Nephron progenitor cell (in vitro differentiated cells): ENCODE measurements at regions not wholly inside any gene's neighbourhood (a gene's known extent, or its start where the extent isn't known, plus 50 kb on each side); places are given as distances from the start of the nearest gene placed in this dataset.

Experiments
- DNase-seq: peaks from one replicate; pipeline ENCODE4 v3.0.0; 2021
- H3K27ac Mint-ChIP-seq: 2 replicates; pipeline ENCODE4 v1.8.0; 2021; ENCODE audit warnings: mild to moderate bottlenecking, moderate library complexity, mixed read lengths
- H3K27me3 Mint-ChIP-seq: 2 replicates; pipeline ENCODE4 v1.8.0; 2021; ENCODE audit warnings: mild to moderate bottlenecking, low read depth, mixed read lengths; ENCODE audit not compliant: poor library complexity
- H3K36me3 Mint-ChIP-seq: 2 replicates; pipeline ENCODE4 v1.8.0; 2021; ENCODE audit warnings: low read depth, mixed read lengths
- H3K4me1 Mint-ChIP-seq: 2 replicates; pipeline ENCODE4 v1.8.0; 2021; ENCODE audit warnings: mixed read lengths
- H3K4me3 Mint-ChIP-seq: 2 replicates; pipeline ENCODE4 v1.8.0; 2021; ENCODE audit warnings: mild to moderate bottlenecking, moderate library complexity, mixed read lengths
- H3K9me3 Mint-ChIP-seq: 2 replicates; pipeline ENCODE4 v1.8.0; 2021; ENCODE audit warnings: mild to moderate bottlenecking, moderate library complexity, mixed read lengths
- TF ChIP-seq, protein P1 (sequence below): fragments of 200-600 bp; sonication (generic); IDR thresholded peaks from 2 replicates; pipeline ENCODE4 v1.5.0; 2021; ENCODE audit warnings: antibody characterized with exemption

DNA sequence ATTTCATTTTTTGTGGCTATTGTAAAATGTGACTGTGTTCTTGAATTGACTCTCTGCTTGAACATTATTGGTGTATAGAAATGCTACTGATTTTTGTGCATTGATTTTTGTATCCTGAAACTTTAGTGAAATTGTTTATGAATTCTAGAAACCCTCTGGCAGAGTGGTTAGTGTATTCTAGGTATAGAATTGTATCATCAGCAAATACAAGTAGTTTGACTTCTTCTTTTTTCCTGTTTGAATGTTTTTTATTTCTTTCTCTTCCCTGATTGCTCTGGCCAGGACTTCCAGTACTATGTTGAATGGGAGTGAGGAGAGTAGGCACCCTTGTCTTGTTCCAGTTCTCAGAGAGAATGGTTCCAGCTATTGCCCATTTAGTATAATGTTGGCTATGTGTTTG, 88.8 kb upstream of the HMHB1 start:
- Mint-ChIP-seq H3K27ac (no peak overlapping the region), H3K9me3 (peaks cover 35% of the 10 kb centered on the region), H3K4me1 (no peaks in the 10 kb centered on the region), H3K27me3 (peaks cover 4% of the 10 kb centered on the region), H3K4me3 (no peak overlapping the region), H3K36me3 (peaks cover 13% of the 10 kb centered on the region)
- TF ChIP-seq, protein P1, sequence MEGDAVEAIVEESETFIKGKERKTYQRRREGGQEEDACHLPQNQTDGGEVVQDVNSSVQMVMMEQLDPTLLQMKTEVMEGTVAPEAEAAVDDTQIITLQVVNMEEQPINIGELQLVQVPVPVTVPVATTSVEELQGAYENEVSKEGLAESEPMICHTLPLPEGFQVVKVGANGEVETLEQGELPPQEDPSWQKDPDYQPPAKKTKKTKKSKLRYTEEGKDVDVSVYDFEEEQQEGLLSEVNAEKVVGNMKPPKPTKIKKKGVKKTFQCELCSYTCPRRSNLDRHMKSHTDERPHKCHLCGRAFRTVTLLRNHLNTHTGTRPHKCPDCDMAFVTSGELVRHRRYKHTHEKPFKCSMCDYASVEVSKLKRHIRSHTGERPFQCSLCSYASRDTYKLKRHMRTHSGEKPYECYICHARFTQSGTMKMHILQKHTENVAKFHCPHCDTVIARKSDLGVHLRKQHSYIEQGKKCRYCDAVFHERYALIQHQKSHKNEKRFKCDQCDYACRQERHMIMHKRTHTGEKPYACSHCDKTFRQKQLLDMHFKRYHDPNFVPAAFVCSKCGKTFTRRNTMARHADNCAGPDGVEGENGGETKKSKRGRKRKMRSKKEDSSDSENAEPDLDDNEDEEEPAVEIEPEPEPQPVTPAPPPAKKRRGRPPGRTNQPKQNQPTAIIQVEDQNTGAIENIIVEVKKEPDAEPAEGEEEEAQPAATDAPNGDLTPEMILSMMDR, result no peak
- DNase-seq, result no peak

DNA sequence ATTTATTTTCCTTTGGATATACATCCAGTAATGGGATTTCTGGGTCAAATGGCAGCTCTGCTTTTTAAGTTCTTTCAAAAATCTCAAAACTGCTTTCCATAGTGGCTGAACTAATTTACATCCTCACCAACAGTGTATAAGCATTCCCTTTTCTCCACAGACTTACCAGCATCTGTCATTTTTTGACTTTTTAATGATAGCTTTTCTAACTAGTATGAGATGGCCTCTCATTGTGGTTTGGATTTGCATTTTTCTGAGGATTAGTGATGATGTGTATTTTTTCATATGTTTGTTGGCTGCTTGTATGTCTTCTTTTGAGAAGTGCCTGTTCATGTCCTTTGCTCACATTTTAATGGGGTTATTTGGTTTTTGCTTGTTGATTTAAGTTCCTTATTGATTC, 90.0 kb upstream of the HMHB1 start:
- Mint-ChIP-seq H3K9me3 (peaks cover 35% of the 10 kb centered on the region), H3K27me3 (peaks cover 4% of the 10 kb centered on the region), H3K27ac (no peak overlapping the region), H3K36me3 (peaks cover 13% of the 10 kb centered on the region), H3K4me1 (no peaks in the 10 kb centered on the region), H3K4me3 (no peak overlapping the region)
- no peak for DNase-seq
- TF ChIP-seq, protein P1, result no peak

DNA sequence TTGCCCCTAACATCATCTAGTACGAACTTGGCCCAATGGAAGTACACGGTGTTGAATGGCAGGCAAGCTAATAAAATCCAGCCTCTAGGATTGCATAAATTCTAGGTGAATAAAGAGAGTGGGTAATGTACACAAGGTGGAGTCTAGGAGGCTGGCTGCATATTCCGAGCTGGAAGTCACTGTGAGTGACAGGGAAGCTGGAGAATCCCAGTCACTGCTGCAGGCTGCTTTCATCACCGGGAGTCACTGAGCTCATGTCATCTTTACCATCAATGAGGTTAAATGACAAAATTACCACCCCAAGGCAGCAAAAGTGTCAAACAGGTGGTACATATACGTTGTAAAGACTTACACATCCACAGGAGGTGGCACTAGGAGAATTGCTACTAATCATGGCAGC, 91.3 kb upstream of the HMHB1 start:
- Mint-ChIP-seq H3K27me3 (peaks cover 4% of the 10 kb centered on the region), H3K36me3 (peaks cover 11% of the 10 kb centered on the region), H3K9me3 (peaks cover 26% of the 10 kb centered on the region), H3K4me3 (no peak overlapping the region), H3K27ac (no peak overlapping the region), H3K4me1 (no peaks in the 10 kb centered on the region)
- TF ChIP-seq, protein P1, result no peak
- DNase-seq, result no peak

DNA sequence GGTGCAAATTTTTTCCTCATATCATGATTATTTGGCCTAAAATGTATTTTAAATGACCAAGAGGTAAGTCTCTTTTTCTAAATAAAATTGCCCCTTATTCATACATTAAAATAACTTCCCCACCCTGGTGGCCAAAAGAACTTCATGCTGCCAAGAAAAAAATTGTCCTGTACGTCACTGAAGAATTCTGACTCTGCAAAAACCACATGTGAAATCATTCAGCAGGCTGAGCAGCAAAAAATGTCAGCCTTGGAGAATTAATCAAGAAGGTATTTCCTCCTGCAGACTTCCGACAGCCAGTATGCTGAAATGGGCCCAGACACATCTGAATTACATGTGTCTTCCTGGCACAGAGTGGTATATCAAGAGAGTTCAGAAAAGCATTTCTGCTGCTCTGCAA, 94.6 kb upstream of the HMHB1 start:
- Mint-ChIP-seq H3K27ac (no peak overlapping the region), H3K36me3 (no peaks in the 10 kb centered on the region)

DNA sequence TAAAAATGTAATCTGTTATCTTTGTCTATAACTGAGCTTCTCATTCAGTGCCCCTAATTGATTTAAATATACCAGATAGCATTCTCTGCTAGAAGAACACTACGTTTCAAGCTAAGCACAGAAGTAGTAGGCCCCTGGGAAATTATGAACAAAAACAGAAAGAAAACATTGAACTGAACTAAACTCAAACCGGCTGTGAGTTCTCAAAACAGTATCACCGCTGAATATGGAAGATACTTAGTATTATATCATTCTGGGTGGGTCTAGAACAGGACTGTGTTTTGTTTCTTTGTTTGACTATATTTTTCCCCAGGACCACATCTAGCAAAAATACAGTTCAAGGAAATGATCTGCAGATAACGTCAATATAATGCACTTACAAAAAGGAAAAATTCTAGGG, 95.1 kb upstream of the HMHB1 start:
- no peak overlapping the region for H3K27ac Mint-ChIP-seq
- H3K27me3 Mint-ChIP-seq, result peaks cover 4% of the 10 kb centered on the region
- no peak overlapping the region for H3K4me3 Mint-ChIP-seq
- TF ChIP-seq, protein P1, result no peak
- DNase-seq, result no peak
- peaks cover 13% of the 10 kb centered on the region for H3K4me1 Mint-ChIP-seq
- H3K9me3 Mint-ChIP-seq, result no peaks in the 10 kb centered on the region
- H3K36me3 Mint-ChIP-seq, result no peaks in the 10 kb centered on the region

More for the DNA sequence above, 94.6 kb upstream of the HMHB1 start:
- Mint-ChIP-seq H3K27me3 (peaks cover 4% of the 10 kb centered on the region), H3K4me1 (peaks cover 13% of the 10 kb centered on the region), H3K9me3 (no peaks in the 10 kb centered on the region), H3K4me3 (no peak overlapping the region)
- DNase-seq, result no peak
- TF ChIP-seq, protein P1, result no peak

DNA sequence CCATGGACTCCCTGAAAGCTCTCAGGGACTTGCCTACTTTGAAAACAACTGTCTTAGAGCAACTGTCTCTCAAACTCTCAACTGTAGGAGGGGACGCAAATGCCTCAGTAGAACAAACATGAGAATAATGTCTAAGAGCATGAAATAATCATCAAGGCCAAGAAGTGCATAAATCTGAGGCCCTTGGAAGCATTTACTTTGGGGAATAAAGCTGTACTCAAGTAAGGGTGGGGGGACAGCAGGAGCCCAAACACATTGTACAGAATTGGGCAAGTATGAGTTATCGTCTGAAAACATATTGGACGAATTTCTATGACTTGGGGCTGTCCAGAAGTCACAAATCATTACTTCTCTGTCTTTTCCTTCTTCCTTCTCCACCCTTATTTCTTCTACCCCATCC, 96.3 kb upstream of the HMHB1 start:
- H3K4me3 Mint-ChIP-seq, result no peak overlapping the region
- no peak overlapping the region for H3K27ac Mint-ChIP-seq
- H3K36me3 Mint-ChIP-seq, result no peaks in the 10 kb centered on the region
- peaks cover 13% of the 10 kb centered on the region for H3K4me1 Mint-ChIP-seq
- TF ChIP-seq, protein P1, result no peak
- no peak for DNase-seq
- H3K9me3 Mint-ChIP-seq, result no peaks in the 10 kb centered on the region
- H3K27me3 Mint-ChIP-seq, result peaks cover 4% of the 10 kb centered on the region
